ENCODE measurements at regions not wholly inside any gene's neighbourhood (a gene's known extent, or its start where the extent isn't known, plus 50 kb on each side); places are given as distances from the start of the nearest gene placed in this dataset.

GRCh38 chr6:56370127-56370540, 122.8 kb upstream of the COL21A1 start (continued):
- no peak for TF ChIP-seq ATM (IDR thresholded peaks at IDR 0.05; ENCODE audit: borderline replicate concordance)
- no peak for TF ChIP-seq SUZ12 (IDR thresholded peaks at IDR 0.05; ENCODE audit: low read depth, low read length)
- 0 out of 2 replicates have a peak, but pooled peaks have one; percentile 37 for TF ChIP-seq MAX (IDR thresholded peaks at IDR 0.05)
- TF ChIP-seq NR2F6 (IDR thresholded peaks at IDR 0.05): peak; percentile 48; the same call in 1 of the 2 replicates
- TF ChIP-seq NR2F6 (CRISPR knock-in tag; IDR thresholded peaks at IDR 0.05): peak; percentile 54
- no peak for TF ChIP-seq FOXA1 (IDR thresholded peaks at IDR 0.05)
- peak; percentile 29; the same call in 1 of the 2 replicates for TF ChIP-seq FOXA1 (CRISPR knock-in tag; IDR thresholded peaks at IDR 0.05)
- TF ChIP-seq FIP1L1 (IDR thresholded peaks at IDR 0.05; ENCODE audit: borderline replicate concordance, insufficient read depth, low read depth, low read length): no peak
- TF ChIP-seq ZNF124 (CRISPR knock-in tag; IDR thresholded peaks at IDR 0.05): peak; percentile 81
- TF ChIP-seq ZBTB8A (CRISPR knock-in tag; IDR thresholded peaks at IDR 0.05; ENCODE audit: borderline replicate concordance, low read depth): no peak
- TF ChIP-seq HNRNPLL (IDR thresholded peaks at IDR 0.05; ENCODE audit: low read depth, low read length, poor library complexity, severe bottlenecking): no peak
- TF ChIP-seq NKX3-1 (CRISPR knock-in tag; IDR thresholded peaks at IDR 0.05): no peak
- no peak for TF ChIP-seq PCBP1 (IDR thresholded peaks at IDR 0.05; ENCODE audit: borderline replicate concordance, low read depth, low read length)
- no peak for TF ChIP-seq ZNF558 (CRISPR knock-in tag; IDR thresholded peaks at IDR 0.05; ENCODE audit: borderline replicate concordance)
- TF ChIP-seq STAG1 (CRISPR knock-in tag; IDR thresholded peaks at IDR 0.05): peak; percentile 99
- TF ChIP-seq RNF219 (CRISPR knock-in tag; IDR thresholded peaks at IDR 0.05): no peak
- TF ChIP-seq ZNF136 (CRISPR knock-in tag; IDR thresholded peaks at IDR 0.05; ENCODE audit: low read depth): no peak
- no peak for TF ChIP-seq IRF1 (CRISPR knock-in tag; IDR thresholded peaks at IDR 0.05; ENCODE audit: low read depth)
- no peak for TF ChIP-seq ZNF484 (CRISPR knock-in tag; IDR thresholded peaks at IDR 0.05; ENCODE audit: borderline replicate concordance, low read depth)
- TF ChIP-seq ZHX1 (CRISPR knock-in tag; IDR thresholded peaks at IDR 0.05; ENCODE audit: low read depth): 0 out of 2 replicates have a peak, but pooled peaks have one; percentile 33
- no peak for TF ChIP-seq PTBP1 (IDR thresholded peaks at IDR 0.05; ENCODE audit: low read depth, low read length, poor library complexity, severe bottlenecking)
- no peak for TF ChIP-seq ZNF543 (CRISPR knock-in tag; IDR thresholded peaks at IDR 0.05)
- TF ChIP-seq ZNF230 (CRISPR knock-in tag; IDR thresholded peaks at IDR 0.05): no peak; the same call in 1 of the 2 replicates
- no peak for TF ChIP-seq ZSCAN9 (CRISPR knock-in tag; IDR thresholded peaks at IDR 0.05; ENCODE audit: borderline replicate concordance)
- TF ChIP-seq PHF5A (CRISPR knock-in tag; IDR thresholded peaks at IDR 0.05; ENCODE audit: low read depth, unreplicated experiment): no peak
- TF ChIP-seq ZNF275 (CRISPR knock-in tag; IDR thresholded peaks at IDR 0.05; ENCODE audit: borderline replicate concordance): no peak; the same call in 1 of the 2 replicates

Measured in HepG2 (cell line).